ENCODE measurements at regions not wholly inside any gene's neighbourhood (a gene's known extent, or its start where the extent isn't known, plus 50 kb on each side); places are given as distances from the start of the nearest gene placed in this dataset.

DNA sequence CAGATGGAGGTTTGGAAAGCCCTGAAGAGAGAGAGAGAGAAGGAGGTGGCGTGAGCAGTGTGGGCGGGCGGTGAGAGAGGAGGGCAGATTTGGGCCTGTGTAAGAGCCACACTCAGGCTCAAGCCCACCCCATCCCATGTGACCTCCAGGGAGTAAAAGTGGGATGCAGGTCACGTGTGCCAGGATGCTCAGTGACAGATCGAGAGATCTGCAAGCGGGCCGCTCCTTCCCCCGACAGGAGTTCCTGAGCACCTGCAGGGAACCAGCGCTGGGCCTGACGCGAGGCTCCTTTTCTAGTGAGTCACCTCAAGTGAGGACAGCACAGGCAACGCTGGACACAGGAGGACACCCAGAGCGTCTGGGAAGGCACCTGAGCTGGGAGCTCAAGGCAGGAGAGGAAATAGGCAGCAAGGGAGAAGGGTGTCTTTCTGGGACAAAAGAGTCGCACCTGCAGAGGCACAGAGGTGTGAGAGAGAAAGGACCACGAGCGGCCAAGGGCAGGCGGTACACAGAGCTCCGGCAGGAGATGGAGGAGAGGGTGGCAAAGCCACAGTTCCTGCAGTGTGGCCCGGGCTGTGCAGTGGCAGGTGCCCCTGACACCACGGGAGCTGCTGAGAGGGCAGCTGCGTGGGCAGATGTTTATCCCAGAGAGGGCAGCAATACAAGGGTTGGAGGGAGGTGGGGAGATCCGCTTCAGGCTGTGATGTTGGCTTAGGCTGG is 1294.8 kb downstream of the TBC1D22A start:
- ChIA-PET CTCF (no interaction called here), POLR2A (no interaction called here), RAD21 (ENCODE audit: low non-redundant PET in 1 of 2, low total read pairs in 2 of 2, uncharacterized antibody in 2 of 2, unreplicated experiment in 2 of 2) (no interaction called here)
- H3K27ac ChIP-seq (ENCODE audit: low read depth, low read length), result no peak overlapping the region
- no peaks in the 10 kb centered on the region for H3K9me2 ChIP-seq (ENCODE audit: insufficient read depth)
- H3K9me3 ChIP-seq (ENCODE audit: control insufficient read depth in 1 of 2, insufficient read depth in 1 of 2, low read depth in 1 of 2, low read length in 2 of 2), result peaks cover 0 to 3% of the 10 kb centered on the region in 2 experiments; a peak in 1 of 4 replicates
- no peak overlapping the region for H3K4me3 ChIP-seq (replicated peaks in 1 of 2; ENCODE audit: low read depth in 1 of 2, low read length in 2 of 2)
- no peaks in the 10 kb centered on the region for H3K79me2 ChIP-seq (ENCODE audit: insufficient read depth, low read length)
- no peak for DNase-seq (ENCODE audit: low read depth, low spot score)
- no peaks in the 10 kb centered on the region for H3K27me3 ChIP-seq (ENCODE audit: insufficient read depth, low read length)
- no peak for TF ChIP-seq FOSL1 (IDR thresholded peaks at IDR 0.05; ENCODE audit: low read depth)
- TF ChIP-seq EZH2phosphoT487 (IDR thresholded peaks at IDR 0.05; ENCODE audit: borderline replicate concordance), result no peak
- TF ChIP-seq, protein P1, sequence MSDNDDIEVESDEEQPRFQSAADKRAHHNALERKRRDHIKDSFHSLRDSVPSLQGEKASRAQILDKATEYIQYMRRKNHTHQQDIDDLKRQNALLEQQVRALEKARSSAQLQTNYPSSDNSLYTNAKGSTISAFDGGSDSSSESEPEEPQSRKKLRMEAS (IDR thresholded peaks at IDR 0.05), result no peak
- BruUV-seq (replicated peaks), result no TSS peak
- no peak for ATAC-seq
- intact Hi-C loops (cut with micrococcal nuclease), result no loop called here
- no peak overlapping the region for H3K4me2 ChIP-seq (ENCODE audit: low read length)
- no peaks in the 10 kb centered on the region for H3K36me3 ChIP-seq (ENCODE audit: control insufficient read depth in 1 of 2, insufficient read depth in 2 of 2, low read length in 2 of 2)
- no peaks in the 10 kb centered on the region for H3K4me1 ChIP-seq (ENCODE audit: control insufficient read depth in 1 of 2, insufficient read depth in 2 of 2, low read length in 2 of 2)
- no peaks in the 10 kb centered on the region for H4K20me1 ChIP-seq (ENCODE audit: insufficient read depth)
- no peak overlapping the region for H3K9ac ChIP-seq (ENCODE audit: low read length)
- no peak overlapping the region for H2AFZ ChIP-seq (ENCODE audit: low read depth, low read length, poor library complexity, severe bottlenecking)

DNA sequence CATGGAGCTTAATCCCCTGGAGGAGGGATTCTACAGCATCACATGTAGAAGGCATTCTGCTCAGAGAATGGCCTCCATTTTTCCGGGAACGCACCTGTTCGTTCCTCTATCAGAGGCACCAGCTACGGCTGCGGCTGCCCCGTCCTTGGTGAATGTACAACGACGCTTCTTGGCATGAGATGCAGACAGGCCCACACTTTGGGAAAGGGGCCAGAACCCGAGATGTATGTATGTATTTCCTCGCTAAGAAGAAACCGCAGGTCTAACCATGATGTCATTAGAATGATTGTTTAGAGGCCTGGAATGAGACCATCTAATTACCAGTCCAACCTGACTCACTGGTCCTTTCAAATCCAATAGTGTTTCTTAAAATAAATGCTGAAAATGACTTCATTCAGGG is 1293.4 kb downstream of the TBC1D22A start:
- TF ChIP-seq, protein P2, sequence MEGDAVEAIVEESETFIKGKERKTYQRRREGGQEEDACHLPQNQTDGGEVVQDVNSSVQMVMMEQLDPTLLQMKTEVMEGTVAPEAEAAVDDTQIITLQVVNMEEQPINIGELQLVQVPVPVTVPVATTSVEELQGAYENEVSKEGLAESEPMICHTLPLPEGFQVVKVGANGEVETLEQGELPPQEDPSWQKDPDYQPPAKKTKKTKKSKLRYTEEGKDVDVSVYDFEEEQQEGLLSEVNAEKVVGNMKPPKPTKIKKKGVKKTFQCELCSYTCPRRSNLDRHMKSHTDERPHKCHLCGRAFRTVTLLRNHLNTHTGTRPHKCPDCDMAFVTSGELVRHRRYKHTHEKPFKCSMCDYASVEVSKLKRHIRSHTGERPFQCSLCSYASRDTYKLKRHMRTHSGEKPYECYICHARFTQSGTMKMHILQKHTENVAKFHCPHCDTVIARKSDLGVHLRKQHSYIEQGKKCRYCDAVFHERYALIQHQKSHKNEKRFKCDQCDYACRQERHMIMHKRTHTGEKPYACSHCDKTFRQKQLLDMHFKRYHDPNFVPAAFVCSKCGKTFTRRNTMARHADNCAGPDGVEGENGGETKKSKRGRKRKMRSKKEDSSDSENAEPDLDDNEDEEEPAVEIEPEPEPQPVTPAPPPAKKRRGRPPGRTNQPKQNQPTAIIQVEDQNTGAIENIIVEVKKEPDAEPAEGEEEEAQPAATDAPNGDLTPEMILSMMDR (IDR thresholded peaks at IDR 0.05 in 2 of 3, conservative IDR thresholded peaks at IDR 0.05 in 1 of 3; ENCODE audit: borderline replicate concordance in 1 of 3, insufficient read depth in 1 of 3, low read depth in 2 of 3, low read length in 2 of 3), result no peak
- no peak for DNase-seq (ENCODE audit: low read depth, low spot score)
- no peaks in the 10 kb centered on the region for H3K36me3 ChIP-seq (ENCODE audit: control insufficient read depth in 1 of 2, insufficient read depth in 2 of 2, low read length in 2 of 2)
- H4K20me1 ChIP-seq (ENCODE audit: insufficient read depth), result no peaks in the 10 kb centered on the region
- ChIA-PET CTCF (no interaction called here), RAD21 (ENCODE audit: low non-redundant PET in 1 of 2, low total read pairs in 2 of 2, uncharacterized antibody in 2 of 2, unreplicated experiment in 2 of 2) (no interaction called here), POLR2A (no interaction called here)
- no peak overlapping the region for H2AFZ ChIP-seq (ENCODE audit: low read depth, low read length, poor library complexity, severe bottlenecking)
- intact Hi-C loops (cut with micrococcal nuclease), result no loop called here
- no peak for ATAC-seq
- peaks cover 0 to 3% of the 10 kb centered on the region in 2 experiments; a peak in 1 of 4 replicates for H3K9me3 ChIP-seq (ENCODE audit: control insufficient read depth in 1 of 2, insufficient read depth in 1 of 2, low read depth in 1 of 2, low read length in 2 of 2)
- no peak overlapping the region for H3K9ac ChIP-seq (ENCODE audit: low read length)
- H3K9me2 ChIP-seq (ENCODE audit: insufficient read depth), result no peaks in the 10 kb centered on the region
- H3K4me3 ChIP-seq (replicated peaks in 1 of 2; ENCODE audit: low read depth in 1 of 2, low read length in 2 of 2), result no peak overlapping the region
- no TSS peak for BruUV-seq (replicated peaks)
- H3K27me3 ChIP-seq (ENCODE audit: insufficient read depth, low read length), result no peaks in the 10 kb centered on the region
- H3K27ac ChIP-seq (ENCODE audit: low read depth, low read length), result no peak overlapping the region
- H3K4me1 ChIP-seq (ENCODE audit: control insufficient read depth in 1 of 2, insufficient read depth in 2 of 2, low read length in 2 of 2), result no peaks in the 10 kb centered on the region
- H3K4me2 ChIP-seq (ENCODE audit: low read length), result no peak overlapping the region
- no peaks in the 10 kb centered on the region for H3K79me2 ChIP-seq (ENCODE audit: insufficient read depth, low read length)
